MCF 10A (cell line): ENCODE measurements at regions not wholly inside any gene's neighbourhood (a gene's known extent, or its start where the extent isn't known, plus 50 kb on each side); places are given as distances from the start of the nearest gene placed in this dataset.

Experiments
- BruUV-seq: library from RNA; stranded (reverse); fragments of 400-500 nt; replicated peaks from 2 replicates; lab custom pipeline; 2021; lab: Mats Ljungman, UMichigan
- CTCF ChIA-PET: fragments of 300-600 bp; sonication (Branson Sonifier 250); formaldehyde crosslinking; extraction: SDS; loops from one replicate; lab custom pipeline; 2021; ENCODE audit warnings: antibody characterized with exemption, inconsistent platforms; lab: Yijun Ruan, JAX
- POLR2A ChIA-PET: fragments of 300-600, 350-650 bp; sonication (Branson Sonifier 250); formaldehyde crosslinking; extraction: SDS; loops from one replicate; lab custom pipeline; 2020; ENCODE audit warnings: antibody characterized with exemption, inconsistent platforms; lab: Yijun Ruan, JAX
- DNase-seq: peaks from one replicate; pipeline ENCODE4 v3.0.0-alpha.2; 2018; ENCODE audit not compliant: unreplicated experiment
- H3K27ac Mint-ChIP-seq: one replicate; pipeline ENCODE4 v1.8.0; 2022; ENCODE audit warnings: mild to moderate bottlenecking, low read depth, mixed read lengths; ENCODE audit not compliant: unreplicated experiment
- H3K27me3 Mint-ChIP-seq: one replicate; pipeline ENCODE4 v1.8.0; 2022; ENCODE audit warnings: mixed read lengths; ENCODE audit not compliant: insufficient read depth, unreplicated experiment
- H3K36me3 Mint-ChIP-seq: one replicate; pipeline ENCODE4 v1.8.0; 2022; ENCODE audit warnings: mild to moderate bottlenecking, moderate library complexity, mixed read lengths; ENCODE audit not compliant: insufficient read depth, unreplicated experiment
- H3K4me1 Mint-ChIP-seq: one replicate; pipeline ENCODE4 v1.8.0; 2022; ENCODE audit warnings: mixed read lengths; ENCODE audit not compliant: insufficient read depth, unreplicated experiment
- H3K4me3 Mint-ChIP-seq: one replicate; pipeline ENCODE4 v1.8.0; 2022; ENCODE audit warnings: mild to moderate bottlenecking, moderate library complexity, mixed read lengths; ENCODE audit not compliant: unreplicated experiment
- H3K9me3 Mint-ChIP-seq: one replicate; pipeline ENCODE4 v1.8.0; 2022; ENCODE audit warnings: mixed read lengths; ENCODE audit not compliant: unreplicated experiment
- CTCF ChIP-seq: fragments of 200-600 bp; IDR thresholded peaks from one replicate; pipeline ENCODE4 v1.8.0; 2022; ENCODE audit warnings: antibody characterized with exemption, mild to moderate bottlenecking; ENCODE audit not compliant: unreplicated experiment
- intact Hi-C: fragments of 100-400 bp; cut with micrococcal nuclease; formaldehyde crosslinking; loops from 2 replicates; pipeline ENCODE4 v1.14.1; 2022

DNA sequence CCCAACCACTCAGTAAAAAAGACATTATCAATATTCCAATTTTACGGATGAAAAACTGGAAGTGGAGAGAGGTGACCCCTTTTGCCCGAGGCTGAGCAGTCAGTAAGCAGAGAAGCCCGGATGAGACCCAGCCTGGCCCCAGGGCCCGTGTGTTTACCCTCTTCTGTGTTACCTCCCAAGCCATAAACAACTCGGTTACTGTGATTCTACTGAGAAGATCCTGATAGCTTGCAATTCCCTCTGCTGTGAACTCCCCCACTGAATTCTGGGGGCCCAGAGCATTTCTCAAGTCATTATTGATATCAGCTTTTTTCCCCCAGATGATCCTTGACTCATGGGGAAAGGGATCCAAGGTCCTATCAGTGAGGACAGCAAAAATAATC is 482.6 kb upstream of the ERCC4 start:
- DNase-seq: no peak

GRCh38 chr16:13438064-13438463 is 481.9 kb upstream of the ERCC4 start:
- no peaks in the 10 kb centered on the region for H3K36me3 Mint-ChIP-seq
- no peak for TF ChIP-seq CTCF
- no peaks in the 10 kb centered on the region for H3K9me3 Mint-ChIP-seq
- no peak overlapping the region for H3K27ac Mint-ChIP-seq
- H3K27me3 Mint-ChIP-seq: no peaks in the 10 kb centered on the region
- H3K4me1 Mint-ChIP-seq: peaks cover 5% of the 10 kb centered on the region
- POLR2A ChIA-PET: interaction anchor here (0.7 kb wide), 1 partner anchor 101 kb away, joined by 3 read pairs; no protein-coding TSS in a partner anchor
- H3K4me3 Mint-ChIP-seq: no peak overlapping the region
- DNase-seq: no peak
- CTCF ChIA-PET: interaction anchor here (0.6 to 1.0 kb wide), 4 partner anchors 15 to 769 kb away, joined by 3 to 4 read pairs (median 3); no protein-coding TSS in a partner anchor
- no TSS peak for BruUV-seq
- intact Hi-C loops: no loop called here

More for the DNA sequence above, 482.6 kb upstream of the ERCC4 start:
- Mint-ChIP-seq H3K9me3 (no peaks in the 10 kb centered on the region), H3K27me3 (no peaks in the 10 kb centered on the region), H3K36me3 (no peaks in the 10 kb centered on the region), H3K27ac (no peak overlapping the region), H3K4me3 (no peak overlapping the region), H3K4me1 (peaks cover 5% of the 10 kb centered on the region)
- POLR2A ChIA-PET: no interaction called here
- intact Hi-C loops: no loop called here
- TF ChIP-seq CTCF: no peak
- CTCF ChIA-PET: interaction anchor here (0.7 kb wide), 1 partner anchor 769 kb away, joined by 3 read pairs; no protein-coding TSS in a partner anchor
- no TSS peak for BruUV-seq

DNA sequence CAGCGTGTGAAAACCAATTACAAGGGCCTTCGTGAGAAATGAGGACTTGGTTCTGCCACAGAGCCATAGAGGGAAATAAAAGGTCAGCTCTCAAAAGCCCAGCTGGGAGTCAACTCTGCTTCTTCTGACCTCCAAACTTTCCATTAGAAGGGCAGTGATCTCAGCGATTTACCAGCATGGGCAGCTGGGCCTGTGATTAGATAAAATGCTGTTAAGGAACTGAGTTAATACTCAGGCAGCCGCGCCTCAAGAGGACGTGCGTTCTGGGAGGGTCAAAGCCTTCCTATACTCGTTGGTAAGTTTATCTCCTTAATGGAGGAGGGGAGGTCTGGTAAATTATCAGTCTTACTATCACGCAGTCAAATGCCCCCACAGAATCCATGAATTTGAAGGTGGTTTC is 480.2 kb upstream of the ERCC4 start:
- TF ChIP-seq CTCF: no peak
- intact Hi-C loops: no loop called here
- Mint-ChIP-seq H3K27ac (no peak overlapping the region), H3K9me3 (no peaks in the 10 kb centered on the region), H3K4me1 (peaks cover 5% of the 10 kb centered on the region), H3K36me3 (no peaks in the 10 kb centered on the region), H3K27me3 (no peaks in the 10 kb centered on the region), H3K4me3 (no peak overlapping the region)
- ChIA-PET POLR2A (no interaction called here), CTCF (interaction anchor here (0.7 kb wide), 1 partner anchor 265 kb away, joined by 3 read pairs; no protein-coding TSS in a partner anchor)
- no TSS peak for BruUV-seq
- DNase-seq: no peak

DNA sequence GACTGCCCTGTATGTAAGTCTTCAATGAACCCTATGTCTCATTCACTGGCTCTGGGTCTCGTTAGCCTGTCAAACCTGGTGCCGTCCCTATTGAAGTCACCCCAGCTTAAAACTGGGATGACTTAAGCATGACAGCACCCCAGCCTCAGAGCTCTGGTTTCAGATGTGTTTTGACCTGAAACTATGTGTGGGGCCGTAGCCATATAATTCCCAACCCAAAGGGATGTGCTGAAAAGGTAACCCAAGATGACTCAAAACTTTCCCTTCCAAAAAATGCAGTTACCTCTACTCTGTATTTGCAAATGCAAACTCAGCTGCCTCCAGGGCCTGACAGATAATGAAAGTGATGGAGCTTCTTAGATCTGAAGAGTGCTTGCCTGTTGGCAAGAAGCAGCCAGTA is 478.3 kb upstream of the ERCC4 start:
- ChIA-PET POLR2A (interaction anchor here (1.4 kb wide), 1 partner anchor 10 kb away, joined by 4 read pairs; no protein-coding TSS in a partner anchor), CTCF (interaction anchor here (0.5 to 0.8 kb wide), 4 partner anchors 15 to 464 kb away, joined by 3 to 4 read pairs (median 3); no protein-coding TSS in a partner anchor)

More for the DNA sequence above, 478.3 kb upstream of the ERCC4 start:
- intact Hi-C loops: no loop called here
- no peak for TF ChIP-seq CTCF
- Mint-ChIP-seq H3K4me1 (peaks cover 1% of the 10 kb centered on the region), H3K36me3 (no peaks in the 10 kb centered on the region), H3K27ac (no peak overlapping the region), H3K4me3 (no peak overlapping the region), H3K27me3 (no peaks in the 10 kb centered on the region), H3K9me3 (no peaks in the 10 kb centered on the region)
- DNase-seq: no peak
- BruUV-seq: no TSS peak
